ENCODE measurements at regions not wholly inside any gene's neighbourhood (a gene's known extent, or its start where the extent isn't known, plus 50 kb on each side); places are given as distances from the start of the nearest gene placed in this dataset.

DNA sequence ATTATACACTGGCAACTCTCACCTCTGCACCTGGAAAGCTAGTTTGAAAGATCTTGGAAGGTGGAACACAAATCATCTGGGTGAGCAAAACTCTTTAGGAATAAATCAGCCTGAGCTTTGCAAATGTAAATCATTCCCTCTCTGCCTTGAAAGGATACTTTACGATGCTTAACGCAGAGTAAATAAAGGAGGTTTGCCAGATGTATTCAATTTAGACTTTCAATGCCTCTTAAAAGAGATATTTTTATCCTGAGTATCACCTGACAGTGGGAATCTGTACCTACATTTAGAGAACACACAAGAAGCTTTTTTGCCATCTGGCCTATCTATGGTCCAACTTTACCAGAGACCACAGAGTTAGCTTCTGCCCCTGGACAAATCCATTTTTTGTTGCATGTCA, 983.2 kb upstream of the CDH2 start:
- no peak for TF ChIP-seq CTCF (IDR thresholded peaks at IDR 0.05; ENCODE audit: borderline replicate concordance, insufficient read depth, low read depth, low read length)
- H3K4me3 ChIP-seq (ENCODE audit: low read depth, low read length): no peak overlapping the region

DNA sequence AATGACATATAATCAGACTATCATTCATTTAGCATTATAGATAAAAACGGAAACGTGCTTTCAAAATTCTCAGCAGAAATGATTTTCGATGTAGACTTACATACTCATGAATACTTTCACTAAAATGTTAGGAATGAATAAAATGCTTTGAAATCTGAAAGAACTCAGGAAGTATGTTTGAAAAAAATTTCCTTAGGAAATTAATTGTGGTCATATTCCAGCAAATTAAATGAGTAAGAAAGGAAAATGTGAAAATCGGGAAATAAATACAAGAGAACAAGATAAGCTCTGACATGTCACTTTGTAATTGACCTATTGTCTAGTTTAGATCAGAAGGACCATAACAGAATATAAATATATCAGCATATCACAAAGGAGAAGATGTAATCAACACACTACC, 981.0 kb upstream of the CDH2 start:
- H3K4me3 ChIP-seq (ENCODE audit: low read depth, low read length): no peak overlapping the region
- no peak for TF ChIP-seq CTCF (IDR thresholded peaks at IDR 0.05; ENCODE audit: borderline replicate concordance, insufficient read depth, low read depth, low read length)

DNA sequence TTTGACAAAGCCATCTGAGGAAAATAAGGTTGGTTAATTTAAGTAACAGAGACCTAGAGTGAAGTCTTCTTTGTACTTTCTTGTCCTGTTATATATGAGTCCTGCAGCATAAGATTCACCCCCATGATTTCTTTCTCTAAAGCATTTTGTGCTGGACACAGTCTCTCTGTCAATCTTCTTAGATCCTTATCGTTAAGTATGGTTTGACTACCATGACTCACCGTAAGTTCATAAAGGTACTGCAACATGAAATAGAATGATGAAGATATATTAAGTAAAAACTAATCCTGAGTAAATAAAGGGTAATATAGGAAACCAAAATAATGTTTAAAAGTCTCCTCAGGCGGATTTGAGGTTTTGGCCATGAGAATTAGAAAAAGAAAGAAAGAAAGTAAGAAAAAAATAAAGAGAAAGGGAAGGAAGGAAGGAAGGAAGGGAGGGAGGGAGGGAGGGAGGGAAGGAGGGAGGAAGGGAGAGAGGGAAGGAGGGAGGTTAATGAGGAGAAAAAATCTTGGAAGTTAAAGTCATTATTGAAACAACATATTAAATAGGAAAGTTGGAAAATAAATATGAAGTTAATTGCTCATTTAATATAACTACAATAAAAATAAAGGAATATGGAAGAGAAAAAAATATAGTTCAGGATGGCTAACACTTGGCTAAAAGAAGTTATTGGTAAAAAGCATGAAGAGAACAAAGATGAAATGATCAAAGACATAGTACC, 980.3 kb upstream of the CDH2 start:
- TF ChIP-seq CTCF (IDR thresholded peaks at IDR 0.05; ENCODE audit: borderline replicate concordance, insufficient read depth, low read depth, low read length): no peak
- no peak overlapping the region for H3K4me3 ChIP-seq (ENCODE audit: low read depth, low read length)

- no peak overlapping the region for H3K4me3 ChIP-seq (ENCODE audit: low read depth, low read length)
- no peak for TF ChIP-seq CTCF (IDR thresholded peaks at IDR 0.05; ENCODE audit: borderline replicate concordance, insufficient read depth, low read depth, low read length)
Observed at GRCh38 chr18:29156531-29156930, 979.6 kb upstream of the CDH2 start.

- no peak for TF ChIP-seq CTCF (IDR thresholded peaks at IDR 0.05; ENCODE audit: borderline replicate concordance, insufficient read depth, low read depth, low read length)
- H3K4me3 ChIP-seq (ENCODE audit: low read depth, low read length): no peak overlapping the region
Observed at GRCh38 chr18:29154758-29155725, 978.1 kb upstream of the CDH2 start.

- no peak overlapping the region for H3K4me3 ChIP-seq (ENCODE audit: low read depth, low read length)
- TF ChIP-seq CTCF (IDR thresholded peaks at IDR 0.05; ENCODE audit: borderline replicate concordance, insufficient read depth, low read depth, low read length): no peak
Observed at GRCh38 chr18:29154196-29154757, 977.3 kb upstream of the CDH2 start.

Measured in GM12875 (cell line).